Adipocyte (in vitro differentiated cells): ENCODE measurements at regions not wholly inside any gene's neighbourhood (a gene's known extent, or its start where the extent isn't known, plus 50 kb on each side); places are given as distances from the start of the nearest gene placed in this dataset.

Experiments
- DNase-seq: peaks from one replicate; pipeline ENCODE4 v3.0.0-alpha.2; 2015; ENCODE audit warnings: low read depth
- H3K27me3 ChIP-seq: replicated peaks from 2 replicates; pipeline ENCODE4 v1.7.0; 2013; ENCODE audit warnings: mild to moderate bottlenecking, low read length, moderate library complexity; ENCODE audit not compliant: control insufficient read depth, insufficient read depth
- H3K36me3 ChIP-seq: 2 replicates; pipeline ENCODE4 v1.7.0; 2013; ENCODE audit warnings: low read length, mild to moderate bottlenecking, moderate library complexity; ENCODE audit not compliant: control insufficient read depth, insufficient read depth, severe bottlenecking
- H3K4me1 ChIP-seq: 2 replicates; pipeline ENCODE4 v1.7.0; 2013; ENCODE audit warnings: mild to moderate bottlenecking, low read length, moderate library complexity; ENCODE audit not compliant: control insufficient read depth, insufficient read depth
- H3K4me3 ChIP-seq: 2 replicates; pipeline ENCODE4 v1.7.0; 2013; ENCODE audit warnings: mild to moderate bottlenecking, low read length, moderate library complexity
- H3K9ac ChIP-seq: 2 replicates; pipeline ENCODE4 v1.7.0; 2013; ENCODE audit warnings: mild to moderate bottlenecking, low read length, moderate library complexity
- H3K9me3 ChIP-seq: 2 replicates; pipeline ENCODE4 v1.7.0; 2013; ENCODE audit warnings: mild to moderate bottlenecking, low read length, moderate library complexity; ENCODE audit not compliant: control insufficient read depth

DNA sequence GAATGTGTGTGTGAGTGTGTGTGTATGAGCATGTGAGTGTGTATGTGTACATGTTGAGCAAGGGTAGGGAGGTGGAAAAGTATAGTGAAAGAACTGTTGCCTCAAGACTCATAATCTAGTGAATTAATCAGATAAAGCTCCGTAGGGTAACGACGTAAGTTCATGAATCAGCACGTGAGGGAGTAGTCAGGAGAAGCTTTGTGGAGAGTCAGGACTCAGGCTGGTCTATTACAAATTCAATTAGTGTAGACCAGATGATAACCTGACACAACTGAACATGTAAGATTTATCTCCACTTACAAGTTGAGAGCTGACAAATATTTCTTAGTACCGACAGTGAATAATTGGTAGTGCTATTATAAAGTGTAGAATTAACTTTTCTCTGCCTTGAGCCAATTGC, 194.5 kb downstream of the RAD51AP2 start:
- no peak overlapping the region for H3K9ac ChIP-seq
- no peaks in the 10 kb centered on the region for H3K36me3 ChIP-seq
- no peak overlapping the region for H3K4me3 ChIP-seq
- H3K27me3 ChIP-seq = peaks cover 4% of the 10 kb centered on the region
- no peaks in the 10 kb centered on the region for H3K9me3 ChIP-seq
- DNase-seq = no peak
- H3K4me1 ChIP-seq = no peaks in the 10 kb centered on the region

DNA sequence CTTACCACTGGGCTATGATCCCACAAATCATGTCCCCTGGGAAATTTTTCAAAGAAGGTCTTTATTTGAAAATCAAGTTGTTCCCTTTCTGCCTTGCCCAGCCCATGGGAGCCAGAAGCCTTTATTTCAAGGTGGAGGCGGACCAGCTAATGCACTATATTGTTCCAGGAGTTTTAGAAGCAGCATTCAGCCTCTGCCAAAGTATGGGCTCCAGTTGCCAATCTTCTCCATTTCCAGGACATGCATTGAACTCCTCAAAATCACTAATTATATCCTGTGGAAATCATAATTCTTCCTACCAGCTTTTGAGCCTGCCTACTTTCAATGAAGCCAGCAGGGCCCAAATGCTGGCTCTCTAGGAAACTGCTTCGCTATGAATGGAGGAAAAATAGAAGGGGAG, 195.8 kb downstream of the RAD51AP2 start:
- Histone ChIP-seq H3K4me1 (no peaks in the 10 kb centered on the region), H3K9me3 (no peaks in the 10 kb centered on the region), H3K36me3 (no peaks in the 10 kb centered on the region), H3K9ac (no peak overlapping the region), H3K4me3 (no peak overlapping the region), H3K27me3 (peaks cover 2% of the 10 kb centered on the region)
- DNase-seq = no peak

DNA sequence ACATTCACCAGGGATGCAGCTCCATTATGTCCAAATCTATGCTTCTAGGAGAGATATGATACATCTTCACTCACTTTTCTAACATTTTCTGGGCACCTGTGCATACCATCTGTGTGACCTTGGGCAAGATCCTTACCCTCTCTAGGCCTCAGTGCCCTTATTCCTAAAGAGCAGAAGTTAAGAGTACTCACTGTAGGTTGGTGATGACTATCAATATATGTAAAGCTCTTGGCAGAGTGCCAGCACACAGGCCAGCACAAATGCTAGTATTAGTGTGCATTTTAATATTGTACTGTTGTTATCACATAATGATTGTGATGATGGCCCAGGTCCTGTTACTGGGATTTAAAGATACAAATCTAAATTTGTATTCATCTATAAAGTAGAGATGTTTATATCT, 199.2 kb downstream of the RAD51AP2 start:
- Histone ChIP-seq H3K36me3 (no peaks in the 10 kb centered on the region), H3K4me1 (no peaks in the 10 kb centered on the region), H3K9ac (no peak overlapping the region), H3K4me3 (no peak overlapping the region), H3K27me3 (no peaks in the 10 kb centered on the region), H3K9me3 (no peaks in the 10 kb centered on the region)
- DNase-seq = no peak

DNA sequence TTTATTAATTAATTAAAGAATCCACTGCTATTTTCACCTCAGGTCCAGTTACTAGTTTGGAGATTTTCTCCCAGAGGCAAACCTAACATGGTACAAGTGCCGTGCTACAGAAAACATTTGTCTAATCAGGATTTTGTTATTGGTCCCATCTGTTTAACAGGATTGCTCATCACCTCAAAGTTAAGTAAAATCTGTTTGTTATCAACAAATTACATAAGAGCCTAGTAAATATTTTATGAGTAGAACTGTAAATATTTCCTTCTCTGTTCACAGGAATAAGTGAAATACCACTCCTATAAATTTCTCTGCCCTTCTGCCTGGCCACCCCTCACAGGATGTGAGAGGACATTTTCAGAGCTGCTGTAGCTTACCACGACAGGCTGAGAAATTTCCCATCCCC, 200.2 kb downstream of the RAD51AP2 start:
- H3K4me1 ChIP-seq = no peaks in the 10 kb centered on the region
- H3K9me3 ChIP-seq = no peaks in the 10 kb centered on the region
- no peak overlapping the region for H3K4me3 ChIP-seq
- DNase-seq = no peak
- no peaks in the 10 kb centered on the region for H3K36me3 ChIP-seq
- H3K27me3 ChIP-seq = no peaks in the 10 kb centered on the region
- no peak overlapping the region for H3K9ac ChIP-seq

DNA sequence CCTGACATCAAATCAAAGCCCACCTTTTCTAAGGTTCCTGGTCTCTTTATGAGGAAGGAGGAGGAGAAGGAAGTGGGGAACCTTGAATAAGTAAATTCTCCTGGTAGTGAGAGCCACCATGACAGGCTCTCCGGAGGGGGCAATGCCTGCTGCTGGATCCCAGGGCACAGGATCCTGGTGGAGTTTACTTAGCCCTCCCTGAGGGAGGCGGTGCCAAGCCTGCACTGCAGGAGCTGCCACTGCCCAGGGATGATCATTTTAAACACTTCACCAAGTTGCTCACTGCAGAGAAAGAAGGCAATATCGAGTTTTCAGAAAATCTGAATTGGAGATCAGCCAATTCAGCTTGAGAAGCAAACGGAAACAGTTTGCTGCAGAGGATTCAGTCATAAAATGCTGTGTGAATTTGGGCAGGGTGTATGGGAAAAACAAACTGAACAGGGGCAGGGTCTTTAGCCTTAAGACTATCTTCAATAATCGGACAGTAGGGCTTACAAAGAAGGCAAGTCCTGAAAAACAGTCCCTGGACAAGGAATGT, 200.7 kb downstream of the RAD51AP2 start:
- no peaks in the 10 kb centered on the region for H3K27me3 ChIP-seq
- no peaks in the 10 kb centered on the region for H3K4me1 ChIP-seq
- no peaks in the 10 kb centered on the region for H3K36me3 ChIP-seq
- DNase-seq = no peak
- no peaks in the 10 kb centered on the region for H3K9me3 ChIP-seq
- H3K9ac ChIP-seq = no peak overlapping the region
- H3K4me3 ChIP-seq = no peak overlapping the region

DNA sequence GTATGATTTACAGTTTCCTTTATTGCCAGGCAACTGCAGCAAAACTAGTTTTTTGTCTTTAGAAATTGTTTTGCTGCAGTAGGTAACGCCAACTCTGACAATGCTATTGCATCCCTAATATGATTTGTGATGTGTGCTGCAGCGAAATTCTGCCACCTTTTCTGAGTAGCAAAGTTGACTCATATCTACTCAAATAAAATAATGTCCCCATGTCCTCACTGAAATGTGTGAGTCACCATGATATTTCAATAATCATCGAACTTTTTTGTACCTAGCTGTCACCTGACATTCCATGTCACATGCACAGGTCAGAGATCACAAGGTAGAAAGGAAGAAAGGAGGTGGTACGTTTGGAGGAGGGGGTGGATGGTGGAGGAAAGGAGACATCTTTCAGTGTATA, 205.0 kb downstream of the RAD51AP2 start:
- no peak overlapping the region for H3K4me3 ChIP-seq
- no peak for DNase-seq
- H3K9me3 ChIP-seq = no peaks in the 10 kb centered on the region

DNA sequence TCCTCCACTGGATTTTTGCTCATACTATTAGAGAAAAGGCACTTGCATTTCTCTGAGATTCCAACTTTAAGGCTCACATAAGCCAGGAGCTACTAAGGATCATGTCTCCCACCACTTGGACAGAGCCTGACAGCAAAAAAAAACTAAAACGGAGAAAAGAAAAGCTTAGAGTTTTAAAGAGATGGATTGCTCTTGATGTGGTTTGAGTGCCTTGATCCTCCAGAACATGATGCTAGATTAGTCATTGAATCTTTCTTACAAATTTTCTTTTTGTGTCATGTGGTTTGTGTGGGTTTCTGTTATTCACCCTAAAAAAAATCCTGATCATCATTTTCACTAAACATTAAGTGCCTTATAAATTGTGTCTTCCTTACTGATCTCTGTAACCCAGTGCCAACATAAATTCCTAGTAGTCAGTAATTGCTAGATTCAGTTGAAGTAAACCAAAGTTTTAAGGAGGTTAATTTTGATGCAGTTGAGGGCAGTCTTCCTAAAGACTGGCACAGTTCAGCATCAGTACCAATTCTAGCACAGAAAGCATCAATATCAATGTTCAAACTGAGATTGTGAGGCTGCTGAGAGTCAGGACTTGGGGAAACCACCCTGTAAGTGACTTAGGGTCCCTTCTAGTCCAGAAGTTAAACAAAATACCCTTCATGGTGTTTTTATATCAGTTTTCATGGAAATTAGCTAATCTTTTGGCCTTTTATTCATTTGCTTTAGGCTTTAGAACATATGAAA, 206.3 kb downstream of the RAD51AP2 start:
- H3K4me3 ChIP-seq = no peak overlapping the region
- no peak overlapping the region for H3K9ac ChIP-seq
- H3K27me3 ChIP-seq = no peaks in the 10 kb centered on the region
- H3K36me3 ChIP-seq = no peaks in the 10 kb centered on the region
- no peaks in the 10 kb centered on the region for H3K9me3 ChIP-seq
- no peak for DNase-seq
- H3K4me1 ChIP-seq = no peaks in the 10 kb centered on the region

More for the DNA sequence above, 205.0 kb downstream of the RAD51AP2 start:
- H3K27me3 ChIP-seq = no peaks in the 10 kb centered on the region
- no peaks in the 10 kb centered on the region for H3K36me3 ChIP-seq
- no peaks in the 10 kb centered on the region for H3K4me1 ChIP-seq
- no peak overlapping the region for H3K9ac ChIP-seq

DNA sequence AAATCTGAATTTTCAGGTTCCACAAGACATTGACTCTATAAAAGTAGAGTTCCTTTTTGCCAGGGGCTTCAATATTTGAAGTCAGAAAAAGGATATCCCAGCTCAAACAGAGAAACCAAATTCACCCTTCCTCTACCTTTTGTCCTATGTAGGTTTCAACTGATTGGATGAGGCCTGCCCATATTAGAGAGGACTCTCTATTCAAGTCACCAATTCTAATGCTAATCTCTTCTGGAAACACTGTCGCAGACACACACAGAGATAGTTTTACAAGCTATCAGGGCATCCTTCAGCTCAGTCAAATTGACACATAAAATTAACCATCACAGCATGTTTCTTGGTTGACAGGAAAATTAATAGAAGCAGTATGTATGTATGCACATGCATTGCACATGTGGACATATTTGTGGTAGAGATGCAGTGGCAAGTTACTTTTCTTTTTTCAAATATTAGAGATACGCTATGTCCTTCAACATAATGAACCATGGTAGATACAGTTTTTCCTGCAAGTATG, 207.1 kb downstream of the RAD51AP2 start:
- no peak overlapping the region for H3K9ac ChIP-seq
- H3K9me3 ChIP-seq = no peaks in the 10 kb centered on the region
- H3K36me3 ChIP-seq = no peaks in the 10 kb centered on the region
- H3K4me1 ChIP-seq = no peaks in the 10 kb centered on the region
- H3K4me3 ChIP-seq = no peak overlapping the region
- H3K27me3 ChIP-seq = no peaks in the 10 kb centered on the region
- no peak for DNase-seq

DNA sequence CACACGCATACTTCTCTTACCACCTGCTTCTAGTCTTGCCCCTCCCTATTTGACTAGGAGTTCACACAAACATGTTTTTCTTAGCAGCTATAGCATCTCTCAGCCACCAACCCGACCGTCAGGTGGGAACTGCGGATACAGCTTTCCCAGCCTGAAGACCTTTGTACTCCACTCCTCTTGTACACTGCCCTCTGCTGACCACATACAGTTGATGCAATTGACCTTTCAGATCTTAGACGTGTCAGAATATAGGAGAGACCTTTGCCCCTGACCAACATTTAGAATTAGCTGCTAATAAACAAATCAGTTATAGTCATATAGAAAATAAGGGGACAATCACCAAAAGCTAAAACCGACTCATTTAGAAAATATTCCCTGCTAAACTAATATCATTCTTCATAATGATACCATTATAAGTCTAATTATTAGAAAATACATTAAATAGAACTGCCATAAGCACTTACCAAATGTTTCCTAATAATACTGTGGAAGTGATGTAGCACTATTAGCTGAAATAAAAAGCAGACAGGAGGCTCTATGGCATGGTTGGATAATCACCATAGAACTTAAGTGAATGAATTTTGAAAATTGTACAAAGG, 208.4 kb downstream of the RAD51AP2 start:
- Histone ChIP-seq H3K27me3 (no peaks in the 10 kb centered on the region), H3K4me1 (no peaks in the 10 kb centered on the region), H3K9ac (no peak overlapping the region), H3K36me3 (no peaks in the 10 kb centered on the region), H3K9me3 (no peaks in the 10 kb centered on the region), H3K4me3 (no peak overlapping the region)
- peak; percentile 75 for DNase-seq

DNA sequence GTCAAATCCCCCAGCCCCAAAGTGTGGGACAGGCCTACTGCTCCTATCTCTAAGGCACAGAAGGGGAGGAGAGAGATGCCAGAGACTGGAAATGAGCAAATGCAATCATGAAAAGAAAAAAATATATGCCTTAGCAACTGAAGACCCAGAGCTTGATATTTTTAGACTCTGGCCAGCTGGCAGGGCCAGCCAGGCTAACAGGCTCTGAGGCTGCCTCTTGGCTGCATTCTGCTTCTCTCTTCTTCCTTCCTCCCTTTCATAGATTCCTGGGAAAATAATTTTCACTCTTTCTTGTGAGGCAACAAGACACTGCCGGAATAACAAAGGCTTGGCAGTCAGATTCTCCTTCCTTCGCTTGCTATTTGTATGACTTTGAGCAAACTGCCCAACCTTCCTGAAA, 209.1 kb downstream of the RAD51AP2 start:
- DNase-seq = peak; percentile 56
- H3K9ac ChIP-seq = no peak overlapping the region
- H3K36me3 ChIP-seq = no peaks in the 10 kb centered on the region
- no peaks in the 10 kb centered on the region for H3K27me3 ChIP-seq
- H3K4me3 ChIP-seq = no peak overlapping the region
- no peaks in the 10 kb centered on the region for H3K9me3 ChIP-seq
- H3K4me1 ChIP-seq = no peaks in the 10 kb centered on the region

DNA sequence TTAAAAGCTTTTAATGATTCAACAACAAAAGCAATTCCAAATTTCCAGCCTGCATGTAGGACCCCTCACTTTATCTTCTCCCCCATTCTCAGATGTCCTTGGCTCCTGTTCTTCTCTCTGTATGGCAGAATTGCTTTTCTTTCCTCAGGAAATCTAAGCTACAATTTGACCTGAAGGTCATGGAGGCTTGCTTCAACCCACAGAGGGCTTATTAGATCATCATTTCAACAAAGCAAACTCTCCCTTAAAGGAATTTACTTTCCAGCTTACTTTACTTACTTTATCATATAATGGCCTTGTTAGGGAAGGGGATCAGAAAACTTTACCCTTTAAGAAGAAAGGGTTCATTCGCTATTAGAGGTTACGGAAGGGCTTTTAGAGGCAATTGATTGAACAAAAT, 211.5 kb downstream of the RAD51AP2 start:
- Histone ChIP-seq H3K9me3 (no peaks in the 10 kb centered on the region), H3K36me3 (no peaks in the 10 kb centered on the region), H3K4me3 (no peak overlapping the region), H3K9ac (no peak overlapping the region), H3K4me1 (no peaks in the 10 kb centered on the region), H3K27me3 (no peaks in the 10 kb centered on the region)
- DNase-seq = no peak
